Adrenal gland (tissue), 9 donors: ENCODE measurements at regions not wholly inside any gene's neighbourhood (a gene's known extent, or its start where the extent isn't known, plus 50 kb on each side); places are given as distances from the start of the nearest gene placed in this dataset.

Experiments
- DNase-seq, 7 donors: peaks; one replicate each; pipeline ENCODE4 v3.0.0-alpha.2; 2019 to 2020
- H3K27ac ChIP-seq, 5 donors: fragments of 200-600 bp; sonication (generic) in 4 of 5; 1 replicate in 3 of 5; 2 replicates in 2 of 5; pipeline versions ENCODE4 v1.5.1 to v1.8.0; 2016 to 2020; ENCODE audit warnings: mild to moderate bottlenecking in 1 of 5
- H3K27me3 ChIP-seq: fragments of 200-600 bp; 2 replicates; pipeline ENCODE4 v1.8.0; 2021
- H3K36me3 ChIP-seq, 2 donors: fragments of 200-600 bp; replicated peaks in 1 of 2; 1 replicate in 1 of 2; 2 replicates in 1 of 2; pipeline versions ENCODE4 v1.5.1 to v1.8.0; 2018 to 2022
- H3K4me1 ChIP-seq, 2 donors: fragments of 200-600 bp; replicated peaks in 1 of 2; 1 replicate in 1 of 2; 2 replicates in 1 of 2; pipeline versions ENCODE4 v1.5.1 to v1.8.0; 2018 to 2021
- H3K4me3 ChIP-seq, 4 donors: fragments of 200-600 bp; sonication (generic) in 3 of 4; one replicate each; pipeline ENCODE4 v1.5.1; 2016 to 2018
- H3K9me3 ChIP-seq, 3 donors: fragments of 200-600 bp; sonication (generic) in 1 of 3; replicated peaks in 1 of 3; 1 replicate in 2 of 3; 2 replicates in 1 of 3; pipeline versions ENCODE4 v1.5.1 to v1.8.0; 2016 to 2021
- CTCF ChIP-seq, 6 experiments: fragments of 450-650 bp in 4 of 6; fragments of 200-600 bp in 2 of 6; sonication (generic) in 1 of 6; IDR thresholded peaks; 1 replicate in 5 of 6; 2 replicates in 1 of 6; pipeline versions ENCODE4 v1.5.1 to v1.8.0; 2016 to 2021; ENCODE audit warnings: antibody characterized with exemption in 6 of 6, mild to moderate bottlenecking in 2 of 6, moderate library complexity in 1 of 6
- POLR2A ChIP-seq, 2 donors: fragments of 450-650 bp; IDR thresholded peaks; one replicate each; pipeline ENCODE4 v1.6.1; 2017; ENCODE audit warnings: antibody characterized with exemption in 2 of 2, mild to moderate bottlenecking in 2 of 2, moderate library complexity in 1 of 2
- WGBS, 4 donors: extraction: QIAGEN DNeasy Blood & Tissue Kit in 2 of 4; methylation state at CpG; one replicate each; pipeline versions ENCODE4 v1.1.5 to v1.1.7; 2013 to 2017; 5-methylcytosine and 5-hydroxymethylcytosine counted together
- intact Hi-C, 2 donors: fragments of 100-400 bp; cut with DNase I; formaldehyde crosslinking; loops; one replicate each; pipeline versions ENCODE4 v1.14.1 to v1.15.0; 2022 to 2023
- donor health status: healthy with polysubstance abuse.
- donor health status: Bipolar disorder and iron deficiency.
- donor health status: DM: yes; HTN: yes; CAD: no.
- donor health status: DM: no; HTN: no; CAD: no.
- donor health status: DM: no; HTN: no; CAD: no.

- H3K9me3 ChIP-seq: no peaks in the 10 kb centered on the region
Observed at GRCh38 chr1:5730272-5731109, 261.7 kb downstream of the NPHP4 start.

GRCh38 chr1:5729636-5730145 lies 262.5 kb downstream of the NPHP4 start:
- TF ChIP-seq POLR2A (IDR thresholded peaks at IDR 0.05): no peak
- no peak for TF ChIP-seq CTCF (IDR thresholded peaks at IDR 0.05)
- no peaks in the 10 kb centered on the region for H3K4me1 ChIP-seq
- no peaks in the 10 kb centered on the region for H3K9me3 ChIP-seq
- intact Hi-C loops: no loop called here
- no peak for DNase-seq
- H3K27me3 ChIP-seq: peaks cover 3% of the 10 kb centered on the region
- H3K4me3 ChIP-seq: no peak overlapping the region
- H3K36me3 ChIP-seq: no peaks in the 10 kb centered on the region
- no peak overlapping the region for H3K27ac ChIP-seq
- WGBS, 4 donors: 91 to 96% (median 92%) methylated on average over 4 of the region's 4 CpGs

More at GRCh38 chr1:5730272-5731109, 261.7 kb downstream of the NPHP4 start:
- Histone ChIP-seq H3K4me3 (no peak overlapping the region), H3K27ac (no peak overlapping the region), H3K27me3 (peaks cover 7% of the 10 kb centered on the region), H3K36me3 (no peaks in the 10 kb centered on the region), H3K4me1 (no peaks in the 10 kb centered on the region)
- WGBS, 4 donors: 84 to 95% (median 86%) methylated on average over 10 to 16 of the region's 16 CpGs
- intact Hi-C loops: no loop called here
- DNase-seq: no peak
- no peak for TF ChIP-seq CTCF (IDR thresholded peaks at IDR 0.05)
- TF ChIP-seq POLR2A (IDR thresholded peaks at IDR 0.05): no peak

GRCh38 chr1:5728663-5729355 lies 263.4 kb downstream of the NPHP4 start:
- intact Hi-C loops: no loop called here
- Histone ChIP-seq H3K36me3 (no peaks in the 10 kb centered on the region), H3K27ac (no peak overlapping the region), H3K4me3 (no peak overlapping the region), H3K9me3 (no peaks in the 10 kb centered on the region), H3K4me1 (no peaks in the 10 kb centered on the region), H3K27me3 (no peaks in the 10 kb centered on the region)
- WGBS, 4 donors: 72 to 81% (median 77%) methylated on average over 3 to 5 of the region's 5 CpGs
- no peak for DNase-seq
- TF ChIP-seq POLR2A (IDR thresholded peaks at IDR 0.05) (no peak), CTCF (IDR thresholded peaks at IDR 0.05) (no peak)

GRCh38 chr1:5727871-5728643 lies 264.2 kb downstream of the NPHP4 start:
- no peak for DNase-seq
- Histone ChIP-seq H3K36me3 (no peaks in the 10 kb centered on the region), H3K9me3 (no peaks in the 10 kb centered on the region), H3K4me1 (no peaks in the 10 kb centered on the region), H3K4me3 (no peak overlapping the region), H3K27me3 (no peaks in the 10 kb centered on the region), H3K27ac (no peak overlapping the region)
- intact Hi-C loops: no loop called here
- TF ChIP-seq POLR2A (IDR thresholded peaks at IDR 0.05): no peak
- no peak for TF ChIP-seq CTCF (IDR thresholded peaks at IDR 0.05)
- WGBS, 4 donors: 78 to 85% (median 81%) methylated on average over 11 to 17 of the region's 17 CpGs
